ENCODE measurements at regions not wholly inside any gene's neighbourhood (a gene's known extent, or its start where the extent isn't known, plus 50 kb on each side); places are given as distances from the start of the nearest gene placed in this dataset.
"Not testable (repeated sequence)": the region's sequence is repeated elsewhere in the genome, so short reads cannot be mapped to it uniquely, and the experiment has no call there.

- H3K9me3 ChIP-seq (replicated peaks in 1 of 11), result peaks cover 11 to 35% (median 26%) of the 10 kb centered on the region in 11 experiments; a peak in 19 of 22 replicates
- H3K36me3 ChIP-seq, result no peaks in the 10 kb centered on the region
- no peak overlapping the region for H3K4me3 ChIP-seq
- no peak for TF ChIP-seq Cebpa-rat (IDR thresholded peaks at IDR 0.05)
- H3K4me2 ChIP-seq, result no peak overlapping the region
- H3K4me1 ChIP-seq, result no peaks in the 10 kb centered on the region
- H4K20me1 ChIP-seq, result no peaks in the 10 kb centered on the region
- H3K27ac ChIP-seq, result no peak overlapping the region
- no peaks in the 10 kb centered on the region for H3K27me3 ChIP-seq
- no peak overlapping the region for H3K9ac ChIP-seq
These were observed 973.1 kb upstream of the DEFB115 start for GRCh38 chr20:30284281-30284905.

DNA sequence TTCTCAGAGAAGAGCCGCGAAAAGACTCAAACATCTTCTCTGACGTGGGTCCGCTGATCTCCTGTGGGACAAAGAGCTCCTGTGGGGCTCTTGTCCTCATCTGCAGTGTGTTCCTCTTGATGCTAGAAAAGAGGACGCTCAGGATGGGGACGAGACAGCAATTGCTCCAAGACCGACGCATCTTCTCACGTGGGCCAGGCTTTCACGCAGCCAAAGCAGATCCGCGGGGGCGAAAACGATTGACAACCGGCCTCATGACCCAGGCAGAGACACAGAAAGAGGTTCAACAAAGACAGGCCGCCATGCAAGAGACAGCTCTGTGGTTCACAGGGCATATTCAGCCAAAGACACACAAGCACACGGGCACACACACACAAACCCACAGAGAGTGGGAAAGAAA, 971.8 kb upstream of the DEFB115 start:
- no peak overlapping the region for H3K4me3 ChIP-seq
- no peak overlapping the region for H3K9ac ChIP-seq
- no peaks in the 10 kb centered on the region for H3K27me3 ChIP-seq
- no peaks in the 10 kb centered on the region for H4K20me1 ChIP-seq
- peaks cover 11 to 35% (median 26%) of the 10 kb centered on the region in 11 experiments; a peak in 19 of 22 replicates for H3K9me3 ChIP-seq (replicated peaks in 1 of 11)
- no peaks in the 10 kb centered on the region for H3K36me3 ChIP-seq
- no peak overlapping the region for H3K4me2 ChIP-seq
- no peaks in the 10 kb centered on the region for H3K4me1 ChIP-seq
- no peak overlapping the region for H3K27ac ChIP-seq
- no peak for TF ChIP-seq Cebpa-rat (IDR thresholded peaks at IDR 0.05)

DNA sequence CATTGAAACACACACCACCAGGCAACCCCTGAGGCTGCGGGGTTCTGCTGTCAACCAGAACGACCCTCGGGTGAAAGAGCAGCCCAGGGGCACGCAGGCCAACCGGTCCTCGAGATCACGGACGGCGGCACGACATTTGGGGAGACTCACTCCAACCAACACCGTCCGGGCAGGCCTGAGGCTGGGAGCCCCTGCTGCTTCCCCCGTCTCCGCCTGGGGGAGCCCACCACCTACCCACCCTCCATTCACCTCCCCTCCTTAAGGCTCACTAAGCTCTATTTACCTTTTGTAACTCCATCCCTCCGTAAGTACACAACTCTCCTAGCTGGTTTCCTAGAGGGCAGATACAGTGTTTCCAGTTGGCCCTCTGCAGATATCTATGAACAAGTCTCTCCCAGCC, 971.3 kb upstream of the DEFB115 start:
- H3K9me3 ChIP-seq (replicated peaks in 1 of 11), result peaks cover 11 to 35% (median 24%) of the 10 kb centered on the region in 11 experiments; a peak in 19 of 22 replicates
- no peak overlapping the region for H3K27ac ChIP-seq
- no peaks in the 10 kb centered on the region for H3K36me3 ChIP-seq
- H3K4me1 ChIP-seq, result no peaks in the 10 kb centered on the region
- no peak overlapping the region for H3K4me3 ChIP-seq
- no peak overlapping the region for H3K4me2 ChIP-seq
- H3K27me3 ChIP-seq, result no peaks in the 10 kb centered on the region
- no peak overlapping the region for H3K9ac ChIP-seq
- no peak for TF ChIP-seq Cebpa-rat (IDR thresholded peaks at IDR 0.05)
- H4K20me1 ChIP-seq, result no peaks in the 10 kb centered on the region

- not testable (repeated sequence) for H3K4me2 ChIP-seq, H3K27me3 ChIP-seq, H3K4me3 ChIP-seq, H4K20me1 ChIP-seq, H3K36me3 ChIP-seq, H3K9ac ChIP-seq, H3K4me1 ChIP-seq, H3K27ac ChIP-seq
- peaks cover 13 to 34% (median 22%) of the 10 kb centered on the region in 11 experiments; a peak in 19 of 22 replicates for H3K9me3 ChIP-seq (replicated peaks in 1 of 11)
These were observed 970.0 kb upstream of the DEFB115 start for GRCh38 chr20:30287459-30287858.

DNA sequence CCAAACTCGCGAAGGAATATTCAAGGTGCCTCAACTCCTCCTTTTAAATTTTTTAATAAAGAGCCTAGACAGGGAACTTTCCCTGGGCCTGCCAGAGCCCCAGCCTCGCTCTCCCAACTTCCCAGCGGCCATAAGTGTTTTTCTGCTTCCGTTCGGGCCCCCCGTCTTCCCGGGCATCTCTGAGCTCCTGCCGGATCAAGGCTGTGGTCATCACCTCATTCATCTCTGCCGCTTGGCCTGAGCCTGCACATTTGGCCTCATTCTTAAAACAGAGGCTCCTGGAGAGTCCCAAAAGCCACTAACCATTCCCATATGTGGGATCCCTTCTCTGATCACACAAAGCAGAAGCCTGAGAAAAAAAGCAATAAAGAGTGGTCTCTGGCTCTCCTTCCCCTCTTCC, 969.1 kb upstream of the DEFB115 start:
- Histone ChIP-seq H3K4me1 (no peaks in the 10 kb centered on the region), H3K4me2 (no peak overlapping the region), H3K4me3 (no peak overlapping the region), H3K9me3 (replicated peaks in 1 of 11) (peaks cover 12 to 27% (median 22%) of the 10 kb centered on the region in 11 experiments; a peak in 19 of 22 replicates), H3K9ac (no peak overlapping the region), H3K27ac (no peak overlapping the region), H3K27me3 (no peaks in the 10 kb centered on the region), H3K36me3 (no peaks in the 10 kb centered on the region), H4K20me1 (no peaks in the 10 kb centered on the region)
- TF ChIP-seq Cebpa-rat (IDR thresholded peaks at IDR 0.05), result no peak

GRCh38 chr20:30289049-30289448, 968.4 kb upstream of the DEFB115 start:
- H3K9ac ChIP-seq, H3K4me1 ChIP-seq, H3K36me3 ChIP-seq, H3K27ac ChIP-seq, H3K4me2 ChIP-seq, H3K4me3 ChIP-seq, H3K27me3 ChIP-seq, H4K20me1 ChIP-seq: not testable (repeated sequence)
- H3K9me3 ChIP-seq (replicated peaks in 1 of 11), result peaks cover 5 to 20% (median 15%) of the 10 kb centered on the region in 11 experiments; a peak in 18 of 22 replicates

- not testable (repeated sequence) for H3K27me3 ChIP-seq, H3K27ac ChIP-seq, H3K9ac ChIP-seq, H3K4me2 ChIP-seq, H3K36me3 ChIP-seq, H3K4me3 ChIP-seq, H4K20me1 ChIP-seq, H3K4me1 ChIP-seq
- H3K9me3 ChIP-seq (replicated peaks in 1 of 11), result peaks cover 4 to 13% (median 8%) of the 10 kb centered on the region in 11 experiments; a peak in 13 of 22 replicates
These were observed 967.7 kb upstream of the DEFB115 start for GRCh38 chr20:30289711-30290141.

DNA sequence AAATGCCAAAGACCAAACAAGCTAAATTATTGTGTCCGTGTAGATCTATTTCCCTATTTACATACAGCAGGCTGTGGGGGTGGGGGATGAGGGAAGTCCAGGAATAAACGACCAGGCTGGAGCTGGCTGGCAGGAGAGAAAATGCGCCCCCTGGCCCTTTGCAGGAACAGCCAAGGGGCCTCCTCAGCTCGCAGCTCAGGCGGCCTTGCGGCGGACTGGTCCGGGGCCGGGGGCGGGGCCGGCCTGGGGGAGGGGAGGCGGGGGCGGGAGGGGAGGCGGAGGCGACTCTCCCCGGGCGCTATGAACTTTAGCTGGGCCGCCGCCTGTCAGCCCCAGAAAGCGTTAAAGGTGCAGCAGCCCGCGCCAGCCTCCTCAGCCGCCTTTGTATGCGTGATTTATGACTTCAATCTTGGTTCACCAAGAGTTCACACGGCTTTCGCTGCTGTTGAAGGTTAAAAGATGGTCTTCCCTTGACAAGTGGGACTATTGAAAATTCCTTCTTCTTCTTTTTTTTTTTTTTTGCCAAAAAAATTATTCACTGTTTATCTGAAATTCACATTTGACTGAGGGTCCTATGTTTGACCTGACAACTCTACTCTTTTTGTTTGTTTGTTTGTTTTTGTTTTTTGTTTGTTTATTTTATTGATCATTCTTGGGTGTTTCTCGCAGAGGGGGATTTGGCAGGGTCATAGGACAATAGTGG, 967.0 kb upstream of the DEFB115 start:
- H3K27ac ChIP-seq; H3K4me1 ChIP-seq; H3K4me2 ChIP-seq; H4K20me1 ChIP-seq; H3K4me3 ChIP-seq; H3K36me3 ChIP-seq; H3K9ac ChIP-seq; H3K9me3 ChIP-seq (replicated peaks in 1 of 11); H3K27me3 ChIP-seq: not testable (repeated sequence)

GRCh38 chr20:30291064-30291379, 966.4 kb upstream of the DEFB115 start:
- H3K4me2 ChIP-seq, H3K9ac ChIP-seq, H3K27ac ChIP-seq: not testable (repeated sequence)

DNA sequence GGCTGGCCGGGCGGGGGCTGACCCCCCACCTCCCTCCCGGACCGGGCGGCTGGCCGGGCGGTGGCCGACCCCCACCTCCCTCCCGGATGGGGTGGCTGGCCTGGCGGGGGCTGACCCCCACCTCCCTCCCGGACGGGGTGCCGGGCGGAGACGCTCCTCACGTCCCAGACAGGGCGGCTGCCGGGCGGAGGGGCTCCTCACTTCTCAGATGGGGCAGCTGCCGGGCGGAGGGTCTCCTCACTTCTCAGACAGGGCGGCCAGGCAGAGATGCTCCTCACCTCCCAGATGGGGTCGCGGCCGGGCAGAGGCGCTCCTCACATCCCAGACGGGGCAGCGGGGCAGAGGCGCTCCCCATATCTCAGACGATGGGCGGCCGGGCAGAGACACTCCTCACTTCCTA, 965.8 kb upstream of the DEFB115 start:
- not testable (repeated sequence) for H3K36me3 ChIP-seq; H3K27ac ChIP-seq; H3K9me3 ChIP-seq (replicated peaks in 1 of 11); H3K4me2 ChIP-seq; H3K27me3 ChIP-seq; H3K4me3 ChIP-seq; H4K20me1 ChIP-seq; H3K4me1 ChIP-seq; H3K9ac ChIP-seq

More at GRCh38 chr20:30291064-30291379, 966.4 kb upstream of the DEFB115 start:
- not testable (repeated sequence) for H3K36me3 ChIP-seq; H3K9me3 ChIP-seq (replicated peaks in 1 of 11); H4K20me1 ChIP-seq; H3K4me1 ChIP-seq; H3K4me3 ChIP-seq; H3K27me3 ChIP-seq

DNA sequence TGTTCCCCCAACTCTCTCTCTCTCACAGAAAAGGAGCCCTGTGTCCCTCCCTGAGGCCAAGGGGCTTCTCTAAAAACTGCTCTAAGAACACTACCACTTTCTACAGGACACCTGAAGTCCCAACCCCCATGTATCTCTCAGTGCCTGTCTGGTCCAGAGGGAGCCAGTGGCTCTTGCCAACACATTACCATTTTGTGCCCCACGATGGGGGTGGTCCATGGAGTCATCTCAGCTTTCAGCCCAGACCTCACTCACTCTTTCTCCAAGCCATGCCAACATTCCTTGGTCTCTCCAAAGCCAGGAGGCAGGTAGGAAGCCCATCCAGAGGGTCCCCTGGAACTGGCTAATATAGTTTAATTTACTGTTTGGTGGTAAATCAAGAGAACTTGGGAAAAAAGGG, 962.1 kb upstream of the DEFB115 start:
- not testable (repeated sequence) for H3K9me3 ChIP-seq (replicated peaks in 1 of 11); H3K9ac ChIP-seq; H4K20me1 ChIP-seq; H3K4me3 ChIP-seq; H3K4me1 ChIP-seq; H3K27me3 ChIP-seq; H3K4me2 ChIP-seq; H3K27ac ChIP-seq; H3K36me3 ChIP-seq

GRCh38 chr20:30295967-30296366, 961.5 kb upstream of the DEFB115 start:
- H3K36me3 ChIP-seq; H4K20me1 ChIP-seq; H3K27me3 ChIP-seq; H3K9me3 ChIP-seq (replicated peaks in 1 of 11); H3K9ac ChIP-seq; H3K4me3 ChIP-seq; H3K4me1 ChIP-seq; H3K4me2 ChIP-seq; H3K27ac ChIP-seq: not testable (repeated sequence)

DNA sequence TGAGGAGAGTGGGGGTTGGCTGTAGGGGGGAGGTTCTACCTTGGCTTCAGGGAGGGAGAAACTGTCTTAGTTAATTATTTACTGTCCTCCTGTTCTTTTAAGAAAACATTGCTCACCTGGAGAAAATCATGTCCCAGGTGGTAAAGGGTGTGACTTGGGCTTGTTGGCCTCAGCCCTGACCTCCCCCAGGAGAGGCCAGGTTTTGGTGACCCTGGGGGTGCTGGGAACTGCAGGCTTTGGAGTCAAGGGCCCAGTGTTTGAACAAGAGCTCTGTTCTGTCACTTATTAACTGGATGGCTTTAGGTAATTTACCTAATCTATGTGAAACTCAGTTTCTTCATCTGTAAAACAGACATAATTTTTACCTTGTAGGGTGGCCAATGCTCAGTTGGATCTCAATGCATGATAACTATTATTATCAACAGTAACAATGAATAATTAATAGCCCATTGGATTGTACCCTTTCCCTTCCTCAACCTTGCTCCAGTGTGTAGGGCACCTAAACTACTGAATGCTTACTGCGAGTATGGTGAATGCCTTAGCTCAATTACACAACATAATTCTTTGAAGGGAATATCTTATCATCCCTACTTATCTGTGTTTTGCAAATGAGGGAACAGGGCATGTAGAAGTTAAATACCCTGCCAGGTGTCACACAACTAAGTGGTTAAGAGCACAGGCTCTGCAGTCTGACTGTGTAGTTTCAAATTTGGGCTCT, 959.4 kb upstream of the DEFB115 start:
- H3K4me3 ChIP-seq; H3K4me1 ChIP-seq; H3K36me3 ChIP-seq; H4K20me1 ChIP-seq; H3K4me2 ChIP-seq; H3K9me3 ChIP-seq (replicated peaks in 1 of 11); H3K9ac ChIP-seq; H3K27ac ChIP-seq; H3K27me3 ChIP-seq: not testable (repeated sequence)

DNA sequence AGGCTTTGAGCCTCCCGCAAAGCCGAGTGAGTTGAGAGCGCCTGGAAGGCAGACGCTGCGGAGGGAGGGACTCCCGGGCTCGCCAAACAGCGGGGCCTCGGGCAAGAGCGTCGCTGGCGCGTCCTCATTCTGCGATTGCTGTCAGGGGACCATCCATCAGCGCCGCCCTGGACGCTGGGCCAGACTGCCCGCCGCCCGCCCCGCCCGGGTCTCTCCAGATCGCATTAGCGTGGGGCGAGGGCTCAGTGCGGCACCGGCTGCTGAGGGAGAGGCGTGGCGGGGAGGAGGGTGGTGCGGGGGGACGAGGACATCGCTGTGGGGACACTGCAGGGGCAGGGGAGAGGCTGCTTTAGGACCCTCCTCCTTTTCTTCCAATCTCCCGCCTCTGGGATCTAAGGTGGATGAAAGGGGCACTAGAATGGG, 957.2 kb upstream of the DEFB115 start:
- H4K20me1 ChIP-seq; H3K9ac ChIP-seq; H3K9me3 ChIP-seq (replicated peaks in 1 of 11); H3K4me2 ChIP-seq; H3K27ac ChIP-seq; H3K27me3 ChIP-seq; H3K4me3 ChIP-seq; H3K4me1 ChIP-seq; H3K36me3 ChIP-seq: not testable (repeated sequence)
